Mesenchymal stem cell (in vitro differentiated cells and primary cell): ENCODE measurements at regions not wholly inside any gene's neighbourhood (a gene's known extent, or its start where the extent isn't known, plus 50 kb on each side); places are given as distances from the start of the nearest gene placed in this dataset.

ENCODE experiments used
- DNase-seq: peaks from one replicate; pipeline ENCODE4 v3.0.0-alpha.2; 2013
- H2AFZ ChIP-seq: one replicate; pipeline ENCODE4 v1.6.1; 2013; ENCODE audit warnings: low read depth, mild to moderate bottlenecking, control low read depth, inconsistent platforms, low read length, moderate library complexity
- H2AK5ac ChIP-seq: 2 replicates; pipeline ENCODE4 v1.6.1; 2013; ENCODE audit warnings: low read length, moderate library complexity, mild to moderate bottlenecking, inconsistent platforms; ENCODE audit not compliant: severe bottlenecking
- H2BK120ac ChIP-seq: one replicate; pipeline ENCODE4 v1.6.1; 2013; ENCODE audit warnings: low read depth, mild to moderate bottlenecking, inconsistent platforms, low read length, moderate library complexity
- H2BK12ac ChIP-seq, 2 experiments: one replicate each; pipeline ENCODE4 v1.6.1; 2013; ENCODE audit warnings: inconsistent platforms in 2 of 2, low read length in 2 of 2, mild to moderate bottlenecking in 2 of 2, moderate library complexity in 2 of 2, control low read depth in 1 of 2
- H2BK15ac ChIP-seq: one replicate; pipeline ENCODE4 v1.6.1; 2013; ENCODE audit warnings: mild to moderate bottlenecking, low read depth, inconsistent platforms; ENCODE audit not compliant: poor library complexity, severe bottlenecking
- H2BK5ac ChIP-seq: 2 replicates; pipeline ENCODE4 v1.6.1; 2013; ENCODE audit warnings: low read depth, mild to moderate bottlenecking, low read length, control low read depth, inconsistent platforms; ENCODE audit not compliant: poor library complexity, severe bottlenecking
- H3K14ac ChIP-seq, 2 experiments: one replicate each; pipeline ENCODE4 v1.6.1; 2013; ENCODE audit warnings: inconsistent platforms in 2 of 2, low read length in 2 of 2, control low read depth in 1 of 2, mild to moderate bottlenecking in 1 of 2, moderate library complexity in 1 of 2
- H3K18ac ChIP-seq, 2 experiments: one replicate each; pipeline ENCODE4 v1.6.1; 2013; ENCODE audit warnings: inconsistent platforms in 2 of 2, low read length in 2 of 2, control low read depth in 1 of 2, low read depth in 1 of 2, mild to moderate bottlenecking in 1 of 2
- H3K23ac ChIP-seq, 2 experiments: one replicate each; pipeline ENCODE4 v1.6.1; 2013; ENCODE audit warnings: inconsistent platforms in 2 of 2, low read length in 2 of 2, mild to moderate bottlenecking in 2 of 2, moderate library complexity in 2 of 2, control low read depth in 1 of 2
- H3K27ac ChIP-seq: 2 replicates; pipeline ENCODE4 v1.5.1; 2013; ENCODE audit warnings: mild to moderate bottlenecking, moderate library complexity, low read length, control low read depth, inconsistent platforms; ENCODE audit not compliant: poor library complexity, severe bottlenecking
- H3K27me3 ChIP-seq, 2 experiments: 2 replicates each; pipeline versions ENCODE4 v1.6.1 to v1.7.0; 2013; ENCODE audit warnings: low read length in 2 of 2, mild to moderate bottlenecking in 2 of 2, moderate library complexity in 2 of 2, control low read depth in 1 of 2, inconsistent platforms in 1 of 2; ENCODE audit not compliant: control insufficient read depth in 1 of 2, insufficient read depth in 1 of 2
- H3K36me3 ChIP-seq, 2 experiments: 2 replicates each; pipeline versions ENCODE4 v1.6.1 to v1.7.0; 2013; ENCODE audit warnings: low read length in 2 of 2, control low read depth in 1 of 2, inconsistent platforms in 1 of 2, low read depth in 1 of 2, mild to moderate bottlenecking in 1 of 2; ENCODE audit not compliant: insufficient read depth in 2 of 2, control insufficient read depth in 1 of 2
- H3K4ac ChIP-seq, 2 experiments: one replicate each; pipeline ENCODE4 v1.6.1; 2013; ENCODE audit warnings: inconsistent platforms in 2 of 2, low read length in 2 of 2, mild to moderate bottlenecking in 2 of 2, moderate library complexity in 2 of 2, control low read depth in 1 of 2, low read depth in 1 of 2
- H3K4me1 ChIP-seq: 2 replicates; pipeline ENCODE4 v1.6.1; 2013; ENCODE audit warnings: low read depth, low read length, control low read depth; ENCODE audit not compliant: control insufficient read depth, insufficient read depth
- H3K4me2 ChIP-seq: 2 replicates; pipeline ENCODE4 v1.6.1; 2013; ENCODE audit warnings: low read length, mild to moderate bottlenecking, inconsistent platforms; ENCODE audit not compliant: poor library complexity, severe bottlenecking
- H3K4me3 ChIP-seq, 2 experiments: 2 replicates each; pipeline versions ENCODE4 v1.5.1 to v1.7.0; 2013; ENCODE audit warnings: low read length in 2 of 2, mild to moderate bottlenecking in 2 of 2, control low read depth in 1 of 2, low read depth in 1 of 2; ENCODE audit not compliant: insufficient read depth in 1 of 2
- H3K79me1 ChIP-seq: replicated peaks from 2 replicates; pipeline ENCODE4 v1.6.1; 2013; ENCODE audit warnings: mild to moderate bottlenecking, control low read depth, low read length, inconsistent platforms; ENCODE audit not compliant: poor library complexity, severe bottlenecking
- H3K9ac ChIP-seq: 2 replicates; pipeline ENCODE4 v1.7.0; 2013; ENCODE audit warnings: mild to moderate bottlenecking, low read length, moderate library complexity
- H3K9me3 ChIP-seq: 2 replicates; pipeline ENCODE4 v1.7.0; 2013; ENCODE audit warnings: mild to moderate bottlenecking, low read length; ENCODE audit not compliant: control insufficient read depth
- H4K8ac ChIP-seq: one replicate; pipeline ENCODE4 v1.6.1; 2013; ENCODE audit warnings: inconsistent platforms, mild to moderate bottlenecking, low read length, moderate library complexity
- H4K91ac ChIP-seq: one replicate; pipeline ENCODE4 v1.6.1; 2013; ENCODE audit warnings: mild to moderate bottlenecking, low read length, inconsistent platforms
- WGBS: methylation state at CpG from one replicate; pipeline ENCODE4 v1.1.7; 2013; ENCODE audit warnings: mixed read lengths; 5-methylcytosine and 5-hydroxymethylcytosine counted together

- H2AK5ac ChIP-seq, result no peak overlapping the region
- H4K8ac ChIP-seq, result no peak overlapping the region
- H4K91ac ChIP-seq, result no peak overlapping the region
- H3K23ac ChIP-seq, result no peak overlapping the region
- no peaks in the 10 kb centered on the region for H3K9me3 ChIP-seq
- no peak for DNase-seq
- no peak overlapping the region for H3K4me2 ChIP-seq
- no peak overlapping the region for H3K27ac ChIP-seq
- H3K36me3 ChIP-seq, result no peaks in the 10 kb centered on the region
- no peak overlapping the region for H3K18ac ChIP-seq
- H3K27me3 ChIP-seq, result no peaks in the 10 kb centered on the region
- peak overlapping the region in 1 of 2 experiments; percentile 63 for H2BK12ac ChIP-seq
- H3K9ac ChIP-seq, result no peak overlapping the region
- H2BK120ac ChIP-seq, result no peak overlapping the region
- H2AFZ ChIP-seq, result no peak overlapping the region
- H3K79me1 ChIP-seq, result no peaks in the 10 kb centered on the region
- 25% methylated on average over 5 of the region's 5 CpGs for WGBS
- H3K4ac ChIP-seq, result no peak overlapping the region
- H2BK15ac ChIP-seq, result no peak overlapping the region
- no peak overlapping the region for H2BK5ac ChIP-seq
- peaks cover 3% of the 10 kb centered on the region for H3K4me1 ChIP-seq
- no peak overlapping the region for H3K4me3 ChIP-seq
- no peak overlapping the region for H3K14ac ChIP-seq
These were observed 90.7 kb upstream of the BACH2 start for GRCh38 chr6:90387383-90387775.

DNA sequence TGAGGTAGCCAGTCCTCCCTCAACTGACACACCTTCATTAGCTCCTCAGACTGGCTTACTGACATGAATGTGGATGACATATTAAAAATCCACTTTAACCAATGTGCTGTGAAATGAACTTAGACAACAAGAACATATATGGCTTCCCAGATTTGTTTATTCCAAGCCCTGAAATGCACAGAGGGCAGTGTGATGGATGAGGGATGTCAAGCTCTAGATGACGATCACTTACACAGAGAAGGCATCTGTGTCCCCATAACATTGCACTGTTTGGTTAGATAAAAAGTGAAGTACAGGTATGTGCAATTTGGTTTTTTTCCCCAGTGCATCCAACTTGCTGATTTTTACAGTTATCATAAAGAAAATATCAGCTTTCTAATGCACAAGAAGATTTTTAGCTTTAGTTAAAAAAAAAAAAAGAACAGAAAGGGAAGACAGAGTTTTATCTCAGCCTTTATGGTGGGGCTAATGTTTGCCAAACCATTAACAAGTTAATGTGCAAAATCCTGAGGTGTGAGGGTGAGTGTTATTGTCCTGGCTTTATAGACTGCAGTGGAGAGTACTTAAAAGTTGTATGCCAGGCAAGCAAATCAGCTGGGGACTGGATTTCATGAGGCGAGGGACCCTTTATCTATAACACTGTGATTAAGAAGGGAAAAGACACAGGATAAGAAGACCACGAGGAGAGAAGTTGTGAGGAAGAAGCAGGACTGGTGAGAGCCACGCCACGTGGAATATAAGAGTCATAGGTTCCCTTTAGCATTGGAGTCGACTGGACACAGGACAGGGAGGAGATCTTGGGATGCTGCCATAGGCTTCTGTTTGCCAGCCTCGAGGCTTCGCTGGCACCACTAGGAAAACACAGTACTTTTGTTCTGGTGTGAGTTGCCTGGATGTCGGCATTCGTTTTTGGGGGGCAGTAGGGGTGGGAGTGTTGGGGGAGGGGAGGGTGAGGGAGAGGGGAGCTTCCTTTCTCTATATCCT, 90.0 kb upstream of the BACH2 start:
- H2BK120ac ChIP-seq, result no peak overlapping the region
- DNase-seq, result no peak
- no peaks in the 10 kb centered on the region for H3K27me3 ChIP-seq
- no peak overlapping the region for H3K9ac ChIP-seq
- no peak overlapping the region for H2BK15ac ChIP-seq
- H4K8ac ChIP-seq, result no peak overlapping the region
- H3K14ac ChIP-seq, result no peak overlapping the region
- peak overlapping the region; percentile 2 for H4K91ac ChIP-seq
- no peak overlapping the region for H2BK12ac ChIP-seq
- H3K79me1 ChIP-seq, result no peaks in the 10 kb centered on the region
- peaks cover 3% of the 10 kb centered on the region for H3K4me1 ChIP-seq
- WGBS, result 64% methylated on average over 7 of the region's 10 CpGs
- H3K4me3 ChIP-seq, result no peak overlapping the region
- no peak overlapping the region for H3K23ac ChIP-seq
- no peak overlapping the region for H2AK5ac ChIP-seq
- no peaks in the 10 kb centered on the region for H3K9me3 ChIP-seq
- H3K18ac ChIP-seq, result no peak overlapping the region
- H2BK5ac ChIP-seq, result no peak overlapping the region
- no peak overlapping the region for H3K4me2 ChIP-seq
- H3K36me3 ChIP-seq, result no peaks in the 10 kb centered on the region
- H3K27ac ChIP-seq, result no peak overlapping the region
- no peak overlapping the region for H2AFZ ChIP-seq
- H3K4ac ChIP-seq, result no peak overlapping the region

DNA sequence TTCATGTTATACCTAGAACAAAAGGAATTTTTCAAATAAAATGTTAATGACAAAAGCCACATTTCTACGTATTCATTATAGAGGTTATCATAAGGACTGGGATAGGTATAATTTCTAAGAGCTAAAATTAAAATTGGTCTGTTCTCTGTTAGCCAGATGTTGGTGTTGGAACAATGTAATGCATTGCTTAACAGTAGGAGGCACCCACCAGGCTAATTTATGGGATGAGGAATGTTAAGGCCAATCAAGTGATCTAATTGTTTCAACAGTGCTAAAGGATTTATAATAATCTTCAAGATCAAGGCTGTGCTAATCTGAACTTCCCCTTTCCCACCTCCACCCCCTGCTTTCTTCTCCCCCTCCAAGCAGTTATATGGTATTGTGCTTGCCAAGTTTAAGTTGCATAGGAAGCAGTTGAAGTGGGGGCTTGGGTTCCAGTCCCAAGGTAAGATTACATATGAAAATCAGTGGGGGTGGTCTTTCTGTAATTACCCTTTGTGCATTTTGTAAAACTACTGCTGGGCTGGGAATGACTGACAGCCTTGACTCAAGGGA, 89.2 kb upstream of the BACH2 start:
- DNase-seq, result no peak
- Histone ChIP-seq H3K4me1 (peaks cover 3% of the 10 kb centered on the region), H3K9me3 (no peaks in the 10 kb centered on the region), H2BK5ac (no peak overlapping the region), H3K4ac (no peak overlapping the region), H4K91ac (no peak overlapping the region), H3K9ac (no peak overlapping the region), H3K18ac (no peak overlapping the region), H3K36me3 (no peaks in the 10 kb centered on the region), H2AK5ac (no peak overlapping the region), H3K27me3 (no peaks in the 10 kb centered on the region), H3K4me2 (no peak overlapping the region), H2AFZ (no peak overlapping the region), H3K23ac (no peak overlapping the region), H2BK12ac (no peak overlapping the region), H2BK15ac (no peak overlapping the region), H3K14ac (no peak overlapping the region), H3K4me3 (no peak overlapping the region), H4K8ac (no peak overlapping the region), H3K79me1 (no peaks in the 10 kb centered on the region), H2BK120ac (no peak overlapping the region), H3K27ac (no peak overlapping the region)
- WGBS, result 93% methylated on average over 1 of the region's 1 CpG

DNA sequence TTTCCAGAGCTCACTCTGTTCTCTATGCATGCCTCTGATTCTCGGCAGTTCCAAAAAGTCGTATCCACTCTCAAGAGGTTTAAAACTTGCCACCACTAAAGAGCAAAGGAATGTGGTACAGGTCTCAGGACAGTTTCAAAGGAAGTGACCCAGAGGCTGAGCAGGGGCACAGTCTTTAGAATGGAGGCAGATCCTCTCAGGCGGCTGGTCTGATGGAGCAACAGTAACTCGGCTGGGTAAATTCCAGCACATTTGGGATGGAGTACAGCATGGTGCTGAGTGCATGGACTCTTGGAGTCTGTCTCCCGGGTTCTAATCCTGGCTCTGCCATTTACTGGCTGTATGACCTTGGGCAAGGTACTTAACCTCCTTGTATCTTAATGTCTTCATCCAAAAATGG, 88.1 kb upstream of the BACH2 start:
- Histone ChIP-seq H2AK5ac (no peak overlapping the region), H3K4me1 (peaks cover 3% of the 10 kb centered on the region), H4K91ac (no peak overlapping the region), H2BK5ac (no peak overlapping the region), H3K4me3 (no peak overlapping the region), H3K4ac (no peak overlapping the region), H3K23ac (no peak overlapping the region), H3K9ac (no peak overlapping the region), H3K27me3 (no peaks in the 10 kb centered on the region), H3K36me3 (no peaks in the 10 kb centered on the region), H3K14ac (no peak overlapping the region), H3K18ac (peak overlapping the region in 1 of 2 experiments; percentile 21), H4K8ac (no peak overlapping the region), H2BK15ac (no peak overlapping the region), H2BK120ac (no peak overlapping the region), H2AFZ (no peak overlapping the region), H3K79me1 (no peaks in the 10 kb centered on the region), H3K27ac (no peak overlapping the region), H3K9me3 (no peaks in the 10 kb centered on the region), H2BK12ac (no peak overlapping the region), H3K4me2 (no peak overlapping the region)
- no peak for DNase-seq
- 71% methylated on average over 5 of the region's 5 CpGs for WGBS
